ENCODE measurements at regions not wholly inside any gene's neighbourhood (a gene's known extent, or its start where the extent isn't known, plus 50 kb on each side); places are given as distances from the start of the nearest gene placed in this dataset.
"Not testable (repeated sequence)": the region's sequence is repeated elsewhere in the genome, so short reads cannot be mapped to it uniquely, and the experiment has no call there.

GRCh38 chrX:114519524-114519923 lies 64.4 kb upstream of the HTR2C start:
- Histone ChIP-seq H2BK15ac (ENCODE audit: low read depth, low read length) (no peak overlapping the region), H2AK5ac (ENCODE audit: insufficient read length, low read length) (no peak overlapping the region), H3K23me2 (ENCODE audit: insufficient read length, low read depth, low read length, poor library complexity, severe bottlenecking) (no peaks in the 10 kb centered on the region), H3K27ac (ENCODE audit: insufficient read length, low read depth, low read length) (no peak overlapping the region), H4K5ac (ENCODE audit: insufficient read length, low read depth, low read length) (no peak overlapping the region), H3K56ac (ENCODE audit: insufficient read length, low read depth, low read length) (no peak overlapping the region), H3T11ph (ENCODE audit: low read length) (no peak overlapping the region), H2BK120ac (ENCODE audit: low read depth, low read length, poor library complexity, severe bottlenecking) (no peak overlapping the region), H3K23ac (ENCODE audit: insufficient read length, low read depth, low read length) (no peak overlapping the region), H2AFZ (ENCODE audit: low read length) (no peak overlapping the region), H3K4ac (ENCODE audit: low read depth, low read length) (no peak overlapping the region), H3K4me2 (ENCODE audit: insufficient read depth, insufficient read length, low read length) (no peak overlapping the region), H2BK20ac (ENCODE audit: low read depth, low read length, poor library complexity, severe bottlenecking) (no peak overlapping the region), H3K9ac (ENCODE audit: extremely low read depth, insufficient read length, low read length) (no peak overlapping the region), H2BK5ac (ENCODE audit: insufficient read length, low read length) (no peak overlapping the region), H3K79me2 (ENCODE audit: insufficient read depth, low read length) (no peaks in the 10 kb centered on the region), H4K20me1 (ENCODE audit: control insufficient read depth, insufficient read depth, insufficient read length) (no peaks in the 10 kb centered on the region), H3K27me3 (ENCODE audit: insufficient read depth, low read length) (no peaks in the 10 kb centered on the region), H3K14ac (ENCODE audit: insufficient read depth, low read length) (no peak overlapping the region), H3K4me1 (ENCODE audit: insufficient read depth, low read length) (no peaks in the 10 kb centered on the region; the same call in 1 of the 2 replicates), H4K8ac (replicated peaks; ENCODE audit: insufficient read length, low read depth, low read length) (no peak overlapping the region), H4K91ac (ENCODE audit: insufficient read length, low read depth, low read length) (no peak overlapping the region), H3K79me1 (ENCODE audit: insufficient read depth, low read depth, low read length, poor library complexity, severe bottlenecking) (no peaks in the 10 kb centered on the region), H3K9me3 (ENCODE audit: control insufficient read depth, low read depth, low read length) (no peaks in the 10 kb centered on the region), H2BK12ac (ENCODE audit: insufficient read length, low read depth, low read length) (no peak overlapping the region), H3K18ac (ENCODE audit: insufficient read length, low read depth, low read length) (no peak overlapping the region)
- TF ChIP-seq, protein P1, sequence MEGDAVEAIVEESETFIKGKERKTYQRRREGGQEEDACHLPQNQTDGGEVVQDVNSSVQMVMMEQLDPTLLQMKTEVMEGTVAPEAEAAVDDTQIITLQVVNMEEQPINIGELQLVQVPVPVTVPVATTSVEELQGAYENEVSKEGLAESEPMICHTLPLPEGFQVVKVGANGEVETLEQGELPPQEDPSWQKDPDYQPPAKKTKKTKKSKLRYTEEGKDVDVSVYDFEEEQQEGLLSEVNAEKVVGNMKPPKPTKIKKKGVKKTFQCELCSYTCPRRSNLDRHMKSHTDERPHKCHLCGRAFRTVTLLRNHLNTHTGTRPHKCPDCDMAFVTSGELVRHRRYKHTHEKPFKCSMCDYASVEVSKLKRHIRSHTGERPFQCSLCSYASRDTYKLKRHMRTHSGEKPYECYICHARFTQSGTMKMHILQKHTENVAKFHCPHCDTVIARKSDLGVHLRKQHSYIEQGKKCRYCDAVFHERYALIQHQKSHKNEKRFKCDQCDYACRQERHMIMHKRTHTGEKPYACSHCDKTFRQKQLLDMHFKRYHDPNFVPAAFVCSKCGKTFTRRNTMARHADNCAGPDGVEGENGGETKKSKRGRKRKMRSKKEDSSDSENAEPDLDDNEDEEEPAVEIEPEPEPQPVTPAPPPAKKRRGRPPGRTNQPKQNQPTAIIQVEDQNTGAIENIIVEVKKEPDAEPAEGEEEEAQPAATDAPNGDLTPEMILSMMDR (conservative IDR thresholded peaks at IDR 0.05): no peak
- H3K27me3 Mint-ChIP-seq (ENCODE audit: low read depth): no peaks in the 10 kb centered on the region; the same call in none of the 2 replicates
- H3K4me1 Mint-ChIP-seq: 0 out of 4 replicates have a peak, but pooled peaks cover 0 to 3% of the 10 kb centered on the region in 2 experiments
- H3K27ac Mint-ChIP-seq: no peak overlapping the region
- peaks cover 18 to 28% of the 10 kb centered on the region in 2 experiments for H3K9me3 Mint-ChIP-seq
- H3K4me3 Mint-ChIP-seq: no peak overlapping the region
- peaks cover 7 to 23% (median 12%) of the 10 kb centered on the region in 3 experiments for H3K36me3 Mint-ChIP-seq (ENCODE audit: insufficient read depth in 1 of 3, low read depth in 3 of 3)
- WGBS (ENCODE audit: extremely low coverage, insufficient read length, low lambda C conversion rate): no CpG with 5 or more reads among the region's 1 CpG
- DNase-seq: no peak

- not testable (repeated sequence) for H3K79me1 ChIP-seq (ENCODE audit: insufficient read depth, low read depth, low read length, poor library complexity, severe bottlenecking); H2AFZ ChIP-seq (ENCODE audit: low read length); H3K4me1 Mint-ChIP-seq; H4K91ac ChIP-seq (ENCODE audit: insufficient read length, low read depth, low read length); H3K9me3 ChIP-seq (ENCODE audit: control insufficient read depth, low read depth, low read length); DNase-seq; H3T11ph ChIP-seq (ENCODE audit: low read length); H3K56ac ChIP-seq (ENCODE audit: insufficient read length, low read depth, low read length); H3K27ac ChIP-seq (ENCODE audit: insufficient read length, low read depth, low read length); H2AK5ac ChIP-seq (ENCODE audit: insufficient read length, low read length); H3K27me3 ChIP-seq (ENCODE audit: insufficient read depth, low read length); H3K4ac ChIP-seq (ENCODE audit: low read depth, low read length); H2BK15ac ChIP-seq (ENCODE audit: low read depth, low read length); H3K4me2 ChIP-seq (ENCODE audit: insufficient read depth, insufficient read length, low read length); H4K20me1 ChIP-seq (ENCODE audit: control insufficient read depth, insufficient read depth, insufficient read length); H3K18ac ChIP-seq (ENCODE audit: insufficient read length, low read depth, low read length); H3K9ac ChIP-seq (ENCODE audit: extremely low read depth, insufficient read length, low read length); H3K79me2 ChIP-seq (ENCODE audit: insufficient read depth, low read length); H2BK20ac ChIP-seq (ENCODE audit: low read depth, low read length, poor library complexity, severe bottlenecking); H4K5ac ChIP-seq (ENCODE audit: insufficient read length, low read depth, low read length); H3K27me3 Mint-ChIP-seq (ENCODE audit: low read depth); H3K23ac ChIP-seq (ENCODE audit: insufficient read length, low read depth, low read length); H2BK5ac ChIP-seq (ENCODE audit: insufficient read length, low read length); H4K8ac ChIP-seq (replicated peaks; ENCODE audit: insufficient read length, low read depth, low read length); H3K27ac Mint-ChIP-seq; H3K4me3 Mint-ChIP-seq; H3K4me1 ChIP-seq (ENCODE audit: insufficient read depth, low read length); H2BK12ac ChIP-seq (ENCODE audit: insufficient read length, low read depth, low read length); H2BK120ac ChIP-seq (ENCODE audit: low read depth, low read length, poor library complexity, severe bottlenecking); H3K14ac ChIP-seq (ENCODE audit: insufficient read depth, low read length); H3K23me2 ChIP-seq (ENCODE audit: insufficient read length, low read depth, low read length, poor library complexity, severe bottlenecking)
- WGBS (ENCODE audit: extremely low coverage, insufficient read length, low lambda C conversion rate): no CpG with 5 or more reads among the region's 2 CpGs
- peaks cover 18 to 30% of the 10 kb centered on the region in 2 experiments for H3K9me3 Mint-ChIP-seq
- H3K36me3 Mint-ChIP-seq (ENCODE audit: insufficient read depth in 1 of 3, low read depth in 3 of 3): peaks cover 7 to 27% (median 18%) of the 10 kb centered on the region in 3 experiments
Observed at GRCh38 chrX:114520701-114521100, 63.2 kb upstream of the HTR2C start.

Measured in H9 (cell line).